HL-60 (cell line): ENCODE measurements at regions not wholly inside any gene's neighbourhood (a gene's known extent, or its start where the extent isn't known, plus 50 kb on each side); places are given as distances from the start of the nearest gene placed in this dataset.

Experiments used
- DNase-seq, 2 experiments: peaks; one replicate each; pipeline ENCODE4 v3.0.0-alpha.2; 2010 to 2020; ENCODE audit warnings: low read depth in 1 of 2, low spot score in 1 of 2
- H3K27ac ChIP-seq: fragments of 250-450 bp; sonication (Bioruptor Pico); replicated peaks from 2 replicates; pipeline ENCODE4 v1.5.1; 2020; ENCODE audit warnings: mild to moderate bottlenecking, moderate library complexity
- H3K27me3 ChIP-seq: fragments of 250-450 bp; sonication (Bioruptor Pico); 2 replicates; pipeline ENCODE4 v1.5.1; 2021; ENCODE audit warnings: mild to moderate bottlenecking, moderate library complexity; ENCODE audit not compliant: insufficient read depth, poor library complexity, severe bottlenecking
- H3K4me3 ChIP-seq: replicated peaks from 2 replicates; pipeline ENCODE4 v1.5.1; 2011; ENCODE audit warnings: mild to moderate bottlenecking, control low read depth, low read length; ENCODE audit not compliant: insufficient read depth
- GABPA ChIP-seq: IDR thresholded peaks from 2 replicates; pipeline ENCODE4 v1.6.1; 2012; ENCODE audit warnings: low read depth
- POLR2AphosphoS5 ChIP-seq: IDR thresholded peaks from 2 replicates; pipeline ENCODE4 v1.6.1; 2012; ENCODE audit warnings: low read depth
- SPI1 ChIP-seq: IDR thresholded peaks from 2 replicates; pipeline ENCODE4 v1.6.1; 2012; ENCODE audit warnings: low read depth, mild to moderate bottlenecking, borderline replicate concordance
- TF ChIP-seq, protein P1 (sequence below): IDR thresholded peaks from 2 replicates; pipeline ENCODE4 v1.6.1; 2012; ENCODE audit warnings: low read depth; ENCODE audit not compliant: insufficient replicate concordance
- TF ChIP-seq, protein P2 (sequence below): IDR thresholded peaks from one replicate; pipeline ENCODE4 v1.5.1; 2011; ENCODE audit warnings: low read length, control low read depth, inconsistent platforms; ENCODE audit not compliant: insufficient read depth

DNA sequence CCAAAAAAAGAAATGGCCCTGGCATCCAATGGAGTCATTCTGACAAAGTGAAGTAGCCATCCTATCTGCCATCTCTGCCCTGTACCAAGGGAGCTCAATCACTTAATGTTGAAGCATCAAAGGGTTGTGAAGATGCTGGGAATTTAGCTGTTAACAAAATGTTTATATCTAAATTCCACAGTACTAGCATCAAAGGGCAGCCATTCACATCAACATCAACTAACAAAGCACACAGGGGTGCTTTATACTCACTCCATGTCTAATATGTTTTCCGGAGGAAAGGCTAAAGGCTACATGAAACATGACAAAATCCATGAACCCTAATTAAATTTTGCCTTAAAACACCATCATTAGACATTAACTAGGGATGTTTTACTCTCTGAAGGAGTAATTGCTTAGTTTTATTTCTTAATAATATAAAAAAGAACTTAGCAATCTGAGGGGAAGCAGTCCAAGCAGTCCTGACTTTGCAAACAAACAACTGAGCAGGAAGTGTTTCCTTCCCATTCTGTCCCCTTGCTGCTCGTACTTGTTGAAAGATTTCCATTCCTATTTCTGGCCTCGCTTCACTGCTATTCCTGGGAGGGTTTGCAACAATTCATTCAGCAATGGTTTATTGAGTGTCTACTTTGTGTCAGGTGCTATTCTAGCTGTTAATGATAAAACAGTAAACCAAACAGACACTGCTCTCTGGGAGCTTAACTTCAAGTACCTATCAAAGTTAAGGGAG lies 208.6 kb upstream of the SLC7A11 start:
- no peak for DNase-seq
- no peak overlapping the region for H3K27ac ChIP-seq
- no peak for TF ChIP-seq POLR2AphosphoS5
- TF ChIP-seq, protein P1, sequence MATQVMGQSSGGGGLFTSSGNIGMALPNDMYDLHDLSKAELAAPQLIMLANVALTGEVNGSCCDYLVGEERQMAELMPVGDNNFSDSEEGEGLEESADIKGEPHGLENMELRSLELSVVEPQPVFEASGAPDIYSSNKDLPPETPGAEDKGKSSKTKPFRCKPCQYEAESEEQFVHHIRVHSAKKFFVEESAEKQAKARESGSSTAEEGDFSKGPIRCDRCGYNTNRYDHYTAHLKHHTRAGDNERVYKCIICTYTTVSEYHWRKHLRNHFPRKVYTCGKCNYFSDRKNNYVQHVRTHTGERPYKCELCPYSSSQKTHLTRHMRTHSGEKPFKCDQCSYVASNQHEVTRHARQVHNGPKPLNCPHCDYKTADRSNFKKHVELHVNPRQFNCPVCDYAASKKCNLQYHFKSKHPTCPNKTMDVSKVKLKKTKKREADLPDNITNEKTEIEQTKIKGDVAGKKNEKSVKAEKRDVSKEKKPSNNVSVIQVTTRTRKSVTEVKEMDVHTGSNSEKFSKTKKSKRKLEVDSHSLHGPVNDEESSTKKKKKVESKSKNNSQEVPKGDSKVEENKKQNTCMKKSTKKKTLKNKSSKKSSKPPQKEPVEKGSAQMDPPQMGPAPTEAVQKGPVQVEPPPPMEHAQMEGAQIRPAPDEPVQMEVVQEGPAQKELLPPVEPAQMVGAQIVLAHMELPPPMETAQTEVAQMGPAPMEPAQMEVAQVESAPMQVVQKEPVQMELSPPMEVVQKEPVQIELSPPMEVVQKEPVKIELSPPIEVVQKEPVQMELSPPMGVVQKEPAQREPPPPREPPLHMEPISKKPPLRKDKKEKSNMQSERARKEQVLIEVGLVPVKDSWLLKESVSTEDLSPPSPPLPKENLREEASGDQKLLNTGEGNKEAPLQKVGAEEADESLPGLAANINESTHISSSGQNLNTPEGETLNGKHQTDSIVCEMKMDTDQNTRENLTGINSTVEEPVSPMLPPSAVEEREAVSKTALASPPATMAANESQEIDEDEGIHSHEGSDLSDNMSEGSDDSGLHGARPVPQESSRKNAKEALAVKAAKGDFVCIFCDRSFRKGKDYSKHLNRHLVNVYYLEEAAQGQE = no peak
- TF ChIP-seq, protein P2, sequence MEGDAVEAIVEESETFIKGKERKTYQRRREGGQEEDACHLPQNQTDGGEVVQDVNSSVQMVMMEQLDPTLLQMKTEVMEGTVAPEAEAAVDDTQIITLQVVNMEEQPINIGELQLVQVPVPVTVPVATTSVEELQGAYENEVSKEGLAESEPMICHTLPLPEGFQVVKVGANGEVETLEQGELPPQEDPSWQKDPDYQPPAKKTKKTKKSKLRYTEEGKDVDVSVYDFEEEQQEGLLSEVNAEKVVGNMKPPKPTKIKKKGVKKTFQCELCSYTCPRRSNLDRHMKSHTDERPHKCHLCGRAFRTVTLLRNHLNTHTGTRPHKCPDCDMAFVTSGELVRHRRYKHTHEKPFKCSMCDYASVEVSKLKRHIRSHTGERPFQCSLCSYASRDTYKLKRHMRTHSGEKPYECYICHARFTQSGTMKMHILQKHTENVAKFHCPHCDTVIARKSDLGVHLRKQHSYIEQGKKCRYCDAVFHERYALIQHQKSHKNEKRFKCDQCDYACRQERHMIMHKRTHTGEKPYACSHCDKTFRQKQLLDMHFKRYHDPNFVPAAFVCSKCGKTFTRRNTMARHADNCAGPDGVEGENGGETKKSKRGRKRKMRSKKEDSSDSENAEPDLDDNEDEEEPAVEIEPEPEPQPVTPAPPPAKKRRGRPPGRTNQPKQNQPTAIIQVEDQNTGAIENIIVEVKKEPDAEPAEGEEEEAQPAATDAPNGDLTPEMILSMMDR = no peak
- no peak for TF ChIP-seq GABPA
- no peak for TF ChIP-seq SPI1
- no peak overlapping the region for H3K4me3 ChIP-seq
- no peaks in the 10 kb centered on the region for H3K27me3 ChIP-seq

DNA sequence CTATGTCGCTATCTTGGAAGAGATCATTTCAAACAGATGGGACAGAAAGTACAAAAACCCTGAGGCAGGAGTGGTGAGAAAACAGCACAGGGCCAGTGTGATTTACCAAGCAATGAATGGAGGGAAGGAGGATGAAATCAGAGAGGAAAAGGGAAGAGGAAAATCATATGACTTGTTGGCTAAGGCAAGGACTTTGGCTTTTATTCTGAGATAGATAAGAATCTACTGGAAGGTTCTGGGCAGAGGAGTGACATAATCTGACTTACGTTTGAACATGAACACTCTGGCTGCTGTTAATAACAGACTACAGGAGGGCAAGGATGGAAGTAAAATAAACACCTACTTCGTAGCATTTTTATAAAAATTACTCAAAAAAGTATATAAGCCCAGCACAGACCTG lies 207.8 kb upstream of the SLC7A11 start:
- Histone ChIP-seq H3K4me3 (no peak overlapping the region), H3K27ac (no peak overlapping the region), H3K27me3 (no peaks in the 10 kb centered on the region)
- no peak for DNase-seq
- TF ChIP-seq SPI1 (no peak), POLR2AphosphoS5 (no peak), GABPA (no peak)
- TF ChIP-seq, protein P1 = no peak
- TF ChIP-seq, protein P2 = no peak

DNA sequence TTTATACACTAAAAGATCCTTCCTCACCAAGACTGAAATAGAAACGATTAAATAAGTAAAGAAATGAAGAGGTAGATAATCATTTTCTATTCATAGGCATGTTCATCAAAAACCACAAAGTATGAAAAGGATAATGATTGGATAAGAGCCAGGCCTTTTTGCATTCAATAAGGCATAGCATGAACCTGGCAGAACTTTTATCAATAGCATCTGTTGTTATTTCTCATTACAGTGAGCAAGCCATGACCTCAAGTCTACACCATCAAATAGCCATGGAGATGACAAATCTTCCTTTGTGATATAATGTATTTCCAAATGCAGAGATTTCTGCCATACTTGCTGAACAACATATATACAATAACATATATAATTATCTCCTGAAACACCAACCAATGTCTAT lies 206.0 kb upstream of the SLC7A11 start:
- Histone ChIP-seq H3K27ac (no peak overlapping the region), H3K4me3 (no peak overlapping the region), H3K27me3 (no peaks in the 10 kb centered on the region)
- no peak for DNase-seq
- TF ChIP-seq, protein P1 = no peak
- TF ChIP-seq POLR2AphosphoS5 = no peak
- no peak for TF ChIP-seq SPI1
- no peak for TF ChIP-seq GABPA
- TF ChIP-seq, protein P2 = no peak
